Liver (tissue), 8 donors: ENCODE measurements at regions not wholly inside any gene's neighbourhood (a gene's known extent, or its start where the extent isn't known, plus 50 kb on each side); places are given as distances from the start of the nearest gene placed in this dataset.

Experiments
- DNase-seq: peaks from one replicate; pipeline ENCODE4 v3.0.0-alpha.2; 2017; ENCODE audit warnings: low spot score
- H3K27ac ChIP-seq, 2 donors: one replicate each; pipeline ENCODE4 v1.7.0; 2013; ENCODE audit warnings: inconsistent platforms in 2 of 2, low read length in 2 of 2, control low read depth in 1 of 2, low read depth in 1 of 2, mild to moderate bottlenecking in 1 of 2
- H3K27me3 ChIP-seq, 4 donors: one replicate each; pipeline versions ENCODE4 v1.6.1 to v1.7.0; 2013; ENCODE audit warnings: low read length in 3 of 4, inconsistent platforms in 1 of 4, mild to moderate bottlenecking in 1 of 4, moderate library complexity in 1 of 4; ENCODE audit not compliant: control insufficient read depth in 4 of 4, insufficient read depth in 4 of 4
- H3K36me3 ChIP-seq, 4 donors: one replicate each; pipeline versions ENCODE4 v1.6.1 to v1.7.0; 2013; ENCODE audit warnings: low read length in 3 of 4, mild to moderate bottlenecking in 3 of 4, low read depth in 1 of 4, moderate library complexity in 1 of 4; ENCODE audit not compliant: control insufficient read depth in 4 of 4, insufficient read depth in 3 of 4
- H3K4me1 ChIP-seq, 4 donors: one replicate each; pipeline versions ENCODE4 v1.6.1 to v1.7.0; 2013; ENCODE audit warnings: low read length in 3 of 4, mild to moderate bottlenecking in 3 of 4, moderate library complexity in 1 of 4; ENCODE audit not compliant: control insufficient read depth in 4 of 4, insufficient read depth in 4 of 4
- H3K4me3 ChIP-seq, 3 donors: one replicate each; pipeline versions ENCODE4 v1.6.1 to v1.7.0; 2013; ENCODE audit warnings: low read length in 3 of 3, control low read depth in 1 of 3, low read depth in 1 of 3, mild to moderate bottlenecking in 1 of 3
- H3K9ac ChIP-seq, 2 donors: one replicate each; pipeline ENCODE4 v1.7.0; 2013; ENCODE audit warnings: low read length in 2 of 2, mild to moderate bottlenecking in 2 of 2, moderate library complexity in 2 of 2, control low read depth in 1 of 2, low read depth in 1 of 2
- H3K9me3 ChIP-seq, 4 donors: one replicate each; pipeline versions ENCODE4 v1.6.1 to v1.7.0; 2013; ENCODE audit warnings: low read length in 3 of 4; ENCODE audit not compliant: control insufficient read depth in 4 of 4
- ATF3 ChIP-seq: IDR thresholded peaks from 2 replicates; pipeline ENCODE4 v1.6.1; 2016; ENCODE audit warnings: antibody characterized with exemption
- CTCF ChIP-seq: fragments of 150-350 bp; IDR thresholded peaks from 2 replicates; pipeline ENCODE4 v1.5.1; 2017; ENCODE audit warnings: improper control_type of control experiment, low read depth, low read length; ENCODE audit not compliant: missing input control
- EGR1 ChIP-seq, 2 donors: IDR thresholded peaks; 2 replicates each; pipeline ENCODE4 v1.6.1; 2016 to 2018; ENCODE audit warnings: antibody characterized with exemption in 2 of 2, low read depth in 2 of 2
- FOXA1 ChIP-seq: IDR thresholded peaks from 2 replicates; pipeline ENCODE4 v1.6.1; 2016; ENCODE audit warnings: antibody characterized with exemption
- FOXA2 ChIP-seq: IDR thresholded peaks from 2 replicates; pipeline ENCODE4 v1.6.1; 2016; ENCODE audit warnings: antibody characterized with exemption
- GABPA ChIP-seq, 2 donors: IDR thresholded peaks in 1 of 2; conservative IDR thresholded peaks in 1 of 2; 2 replicates each; pipeline ENCODE4 v1.6.1; 2016; ENCODE audit warnings: antibody characterized with exemption in 2 of 2, mild to moderate bottlenecking in 1 of 2, moderate library complexity in 1 of 2
- HNF4A ChIP-seq, 2 donors: conservative IDR thresholded peaks; 2 replicates each; pipeline ENCODE4 v1.6.1; 2016; ENCODE audit warnings: antibody characterized with exemption in 2 of 2, mild to moderate bottlenecking in 2 of 2
- HNF4G ChIP-seq: IDR thresholded peaks from 2 replicates; pipeline ENCODE4 v1.6.1; 2016; ENCODE audit warnings: antibody characterized with exemption
- JUND ChIP-seq, 2 donors: IDR thresholded peaks; 2 replicates each; pipeline ENCODE4 v1.6.1; 2016; ENCODE audit warnings: antibody characterized with exemption in 2 of 2
- MAX ChIP-seq: IDR thresholded peaks from 2 replicates; pipeline ENCODE4 v1.6.1; 2016; ENCODE audit warnings: antibody characterized with exemption
- RAD21 ChIP-seq, 2 donors: IDR thresholded peaks; 2 replicates each; pipeline ENCODE4 v1.6.1; 2016; ENCODE audit warnings: antibody characterized with exemption in 2 of 2, mild to moderate bottlenecking in 2 of 2
- RXRA ChIP-seq, 2 donors: IDR thresholded peaks; 2 replicates each; pipeline ENCODE4 v1.6.1; 2017 to 2018; ENCODE audit warnings: antibody characterized with exemption in 2 of 2, mild to moderate bottlenecking in 1 of 2
- SP1 ChIP-seq: IDR thresholded peaks from 2 replicates; pipeline ENCODE4 v1.6.1; 2018; ENCODE audit warnings: antibody characterized with exemption, mild to moderate bottlenecking
- TAF1 ChIP-seq: conservative IDR thresholded peaks from 2 replicates; pipeline ENCODE4 v1.6.1; 2016; ENCODE audit warnings: antibody characterized with exemption, mild to moderate bottlenecking
- YY1 ChIP-seq: IDR thresholded peaks from 2 replicates; pipeline ENCODE4 v1.6.1; 2016; ENCODE audit warnings: antibody characterized with exemption, mild to moderate bottlenecking
- ZBTB33 ChIP-seq: IDR thresholded peaks from 2 replicates; pipeline ENCODE4 v1.6.1; 2016; ENCODE audit warnings: antibody characterized with exemption
- WGBS: extraction: QIAGEN DNeasy Blood & Tissue Kit; methylation state at CpG from one replicate; pipeline ENCODE4 v1.1.7; 2013; 5-methylcytosine and 5-hydroxymethylcytosine counted together
- TF ChIP-seq, protein P1 (sequence below): IDR thresholded peaks from 2 replicates; pipeline ENCODE4 v1.6.1; 2016; ENCODE audit warnings: antibody characterized with exemption, mild to moderate bottlenecking
- donor health status: healthy.
- donor health status: healthy.
- donor health status: healthy.
- donor health status: healthy.
- donor health status: healthy.

- no peak for TF ChIP-seq HNF4G
- TF ChIP-seq TAF1 = no peak
- TF ChIP-seq, protein P1, sequence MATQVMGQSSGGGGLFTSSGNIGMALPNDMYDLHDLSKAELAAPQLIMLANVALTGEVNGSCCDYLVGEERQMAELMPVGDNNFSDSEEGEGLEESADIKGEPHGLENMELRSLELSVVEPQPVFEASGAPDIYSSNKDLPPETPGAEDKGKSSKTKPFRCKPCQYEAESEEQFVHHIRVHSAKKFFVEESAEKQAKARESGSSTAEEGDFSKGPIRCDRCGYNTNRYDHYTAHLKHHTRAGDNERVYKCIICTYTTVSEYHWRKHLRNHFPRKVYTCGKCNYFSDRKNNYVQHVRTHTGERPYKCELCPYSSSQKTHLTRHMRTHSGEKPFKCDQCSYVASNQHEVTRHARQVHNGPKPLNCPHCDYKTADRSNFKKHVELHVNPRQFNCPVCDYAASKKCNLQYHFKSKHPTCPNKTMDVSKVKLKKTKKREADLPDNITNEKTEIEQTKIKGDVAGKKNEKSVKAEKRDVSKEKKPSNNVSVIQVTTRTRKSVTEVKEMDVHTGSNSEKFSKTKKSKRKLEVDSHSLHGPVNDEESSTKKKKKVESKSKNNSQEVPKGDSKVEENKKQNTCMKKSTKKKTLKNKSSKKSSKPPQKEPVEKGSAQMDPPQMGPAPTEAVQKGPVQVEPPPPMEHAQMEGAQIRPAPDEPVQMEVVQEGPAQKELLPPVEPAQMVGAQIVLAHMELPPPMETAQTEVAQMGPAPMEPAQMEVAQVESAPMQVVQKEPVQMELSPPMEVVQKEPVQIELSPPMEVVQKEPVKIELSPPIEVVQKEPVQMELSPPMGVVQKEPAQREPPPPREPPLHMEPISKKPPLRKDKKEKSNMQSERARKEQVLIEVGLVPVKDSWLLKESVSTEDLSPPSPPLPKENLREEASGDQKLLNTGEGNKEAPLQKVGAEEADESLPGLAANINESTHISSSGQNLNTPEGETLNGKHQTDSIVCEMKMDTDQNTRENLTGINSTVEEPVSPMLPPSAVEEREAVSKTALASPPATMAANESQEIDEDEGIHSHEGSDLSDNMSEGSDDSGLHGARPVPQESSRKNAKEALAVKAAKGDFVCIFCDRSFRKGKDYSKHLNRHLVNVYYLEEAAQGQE = no peak
- no peak for TF ChIP-seq FOXA2
- TF ChIP-seq ZBTB33 = no peak
- 61% methylated on average over 1 of the region's 1 CpG for WGBS
- no peaks in the 10 kb centered on the region for H3K27me3 ChIP-seq
Measured at GRCh38 chr10:120182431-120182830, 274.6 kb upstream of the PLPP4 start.

GRCh38 chr10:120183546-120183945 is 273.5 kb upstream of the PLPP4 start:
- Histone ChIP-seq H3K9ac (no peak overlapping the region), H3K36me3 (no peaks in the 10 kb centered on the region), H3K4me3 (no peak overlapping the region), H3K27me3 (no peaks in the 10 kb centered on the region), H3K4me1 (no peaks in the 10 kb centered on the region), H3K27ac (no peak overlapping the region), H3K9me3 (no peaks in the 10 kb centered on the region)
- DNase-seq = no peak
- TF ChIP-seq SP1 (no peak), RXRA (IDR thresholded peaks at IDR 0.05) (no peak), MAX (no peak), HNF4A (conservative IDR thresholded peaks at IDR 0.05) (no peak), TAF1 (no peak), FOXA1 (no peak), RAD21 (IDR thresholded peaks at IDR 0.05) (no peak), EGR1 (IDR thresholded peaks at IDR 0.05; ENCODE audit: low read depth in 2 of 2) (no peak), JUND (IDR thresholded peaks at IDR 0.05) (no peak), GABPA (IDR thresholded peaks at IDR 0.05 in 1 of 2, conservative IDR thresholded peaks at IDR 0.05 in 1 of 2) (no peak), ATF3 (no peak), HNF4G (no peak), CTCF (no peak), FOXA2 (no peak), YY1 (no peak)
- TF ChIP-seq, protein P1 = no peak
- WGBS = 81% methylated on average over 3 of the region's 3 CpGs

More at GRCh38 chr10:120182431-120182830, 274.6 kb upstream of the PLPP4 start:
- Histone ChIP-seq H3K4me3 (no peak overlapping the region), H3K36me3 (no peaks in the 10 kb centered on the region), H3K9me3 (no peaks in the 10 kb centered on the region), H3K4me1 (no peaks in the 10 kb centered on the region), H3K9ac (no peak overlapping the region), H3K27ac (no peak overlapping the region)
- no peak for DNase-seq
